ENCODE measurements at regions not wholly inside any gene's neighbourhood (a gene's known extent, or its start where the extent isn't known, plus 50 kb on each side); places are given as distances from the start of the nearest gene placed in this dataset.

DNA sequence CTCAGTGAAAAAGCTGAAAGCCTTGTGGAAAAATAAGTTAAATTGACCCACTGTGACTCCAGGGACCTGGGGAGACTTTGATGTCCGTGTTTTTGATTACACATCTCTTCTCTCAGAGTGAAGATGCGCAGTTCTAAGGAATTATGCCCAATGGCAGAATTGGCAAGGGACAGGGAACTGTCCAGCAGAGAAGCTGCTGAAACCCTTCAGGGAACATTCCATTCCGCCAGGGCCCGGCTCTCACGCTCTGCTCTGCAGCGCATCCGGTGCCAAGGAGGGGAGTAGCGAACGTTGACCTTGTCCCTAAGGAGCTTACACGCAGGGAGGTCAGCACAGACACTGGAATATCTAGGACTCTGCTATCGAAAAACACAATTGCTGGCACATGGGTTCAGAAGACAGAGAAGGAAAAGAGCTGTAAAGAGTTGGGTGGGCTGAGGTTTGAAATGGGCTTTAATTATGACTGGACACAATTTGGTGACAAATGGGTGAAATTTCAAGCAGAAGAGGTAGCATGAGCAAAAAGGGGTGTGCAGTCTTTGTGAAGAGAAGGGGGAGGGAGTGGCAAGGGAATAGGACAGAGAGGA is 64.5 kb upstream of the B3GAT1 start:
- no peak for TF ChIP-seq CTCF (IDR thresholded peaks at IDR 0.05)
- no peak for TF ChIP-seq POLR2A (IDR thresholded peaks at IDR 0.05)

All from heart left ventricle (tissue), 13 donors.